HG03575 (cell line): ENCODE measurements at regions not wholly inside any gene's neighbourhood (a gene's known extent, or its start where the extent isn't known, plus 50 kb on each side); places are given as distances from the start of the nearest gene placed in this dataset.

Experiments used
- ATAC-seq: cut with Tn5 transposase; IDR thresholded peaks from one replicate; pipeline ENCODE4 v1.9.1; 2021; ENCODE audit not compliant: unreplicated experiment, insufficient number of reproducible peaks, low FRiP score; ENCODE audit errors: extremely low read depth

- ATAC-seq = no peak
Measured at GRCh38 chr21:28378026-28378425, 614.7 kb downstream of the LTN1 start.

DNA sequence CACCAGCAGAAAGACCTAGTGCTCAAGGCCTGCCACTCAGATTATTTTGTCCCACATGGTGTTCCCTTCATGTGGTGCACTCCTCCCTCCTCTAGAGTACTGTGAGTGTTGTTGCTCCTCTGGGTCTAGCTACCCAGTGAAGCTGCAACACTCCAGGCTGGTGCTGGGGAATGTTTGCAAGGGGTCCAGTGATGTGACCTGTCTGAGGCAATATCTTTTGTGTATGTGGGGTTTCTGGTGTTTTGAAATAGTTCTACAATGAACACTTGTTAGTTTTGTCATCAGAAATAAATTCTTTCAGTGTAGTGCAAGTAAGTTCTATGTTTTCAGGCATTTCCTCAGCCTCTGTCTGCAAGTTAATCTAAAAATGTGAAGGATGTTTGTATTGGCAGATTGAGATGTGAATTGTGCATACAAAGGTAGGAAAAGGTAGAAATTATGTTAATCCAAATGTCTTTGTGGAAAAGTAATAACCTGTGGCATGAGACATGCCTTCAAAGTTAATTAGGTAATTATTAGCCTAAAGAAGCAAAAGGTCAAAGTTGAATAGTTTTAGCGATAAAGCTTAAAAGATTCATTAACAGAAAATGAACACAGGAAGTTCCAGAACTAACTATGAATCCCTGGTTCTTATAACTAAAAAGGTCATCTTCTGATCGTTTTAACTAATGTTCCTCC is 616.8 kb downstream of the LTN1 start:
- no peak for ATAC-seq

- ATAC-seq = no peak
Measured at GRCh38 chr21:28374881-28375280, 617.8 kb downstream of the LTN1 start.

- no peak for ATAC-seq
Measured at GRCh38 chr21:28371713-28372112, 621.0 kb downstream of the LTN1 start.

DNA sequence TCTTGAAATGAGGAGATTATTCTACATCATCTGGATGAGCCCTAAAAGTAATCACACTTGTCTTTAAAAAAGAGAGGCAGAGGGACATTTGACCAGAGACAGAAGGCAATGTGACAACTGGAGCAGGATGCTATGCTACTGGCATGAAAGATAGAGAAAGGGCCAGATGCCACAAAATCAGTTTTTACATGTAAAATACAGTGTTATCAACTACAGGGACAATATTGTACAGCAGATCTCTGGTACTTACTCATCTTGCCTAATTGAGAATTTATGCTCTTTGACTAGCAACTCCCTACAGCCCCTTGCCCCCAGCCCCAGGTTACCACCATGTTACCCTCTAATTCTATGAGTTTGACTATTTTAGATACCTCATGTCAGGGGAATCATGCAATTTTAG is 633.4 kb downstream of the LTN1 start:
- no peak for ATAC-seq

GRCh38 chr21:28358702-28359101 is 634.0 kb downstream of the LTN1 start:
- ATAC-seq = no peak

DNA sequence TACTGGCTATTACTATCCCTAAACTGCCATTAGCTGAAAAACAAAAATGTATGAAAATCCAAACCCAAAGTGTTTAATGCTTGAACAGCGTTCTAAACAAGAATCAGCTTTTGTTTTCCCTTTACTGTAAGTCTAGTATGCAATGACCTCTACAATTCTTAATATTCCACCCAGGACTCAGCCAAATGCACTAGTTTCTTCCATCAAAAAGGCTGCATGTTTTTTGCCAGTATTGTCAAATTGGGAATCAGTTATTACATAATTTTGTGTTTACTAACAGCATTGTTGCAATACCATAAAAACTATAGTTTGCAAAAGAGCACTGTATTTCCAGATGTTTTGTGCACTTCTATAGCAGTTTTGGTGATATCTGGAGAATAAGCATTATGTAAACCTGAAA is 634.5 kb downstream of the LTN1 start:
- no peak for ATAC-seq

GRCh38 chr21:28357743-28358142 is 634.9 kb downstream of the LTN1 start:
- no peak for ATAC-seq

- no peak for ATAC-seq
Measured at GRCh38 chr21:28356422-28356821, 636.3 kb downstream of the LTN1 start.

DNA sequence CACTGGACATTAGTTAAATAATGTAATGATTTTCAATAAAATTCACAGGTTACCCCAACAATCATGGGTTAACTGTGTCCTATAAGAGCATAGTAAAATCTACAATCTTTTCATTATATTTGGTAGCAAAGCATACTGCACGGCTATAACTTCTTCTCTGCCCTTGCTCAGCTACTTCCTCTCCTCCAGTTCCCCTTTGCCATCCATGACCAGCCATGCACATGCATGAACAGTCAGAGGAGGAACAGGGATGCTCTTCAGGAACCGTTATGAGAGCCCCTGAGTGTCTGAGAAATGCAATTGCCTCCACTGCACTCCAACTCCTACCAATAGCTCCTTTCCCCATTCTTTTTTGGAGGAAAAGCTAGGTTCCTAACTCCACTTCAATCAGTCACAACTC is 646.7 kb downstream of the LTN1 start:
- ATAC-seq = no peak

GRCh38 chr21:28344985-28345384 is 647.7 kb downstream of the LTN1 start:
- ATAC-seq = no peak

DNA sequence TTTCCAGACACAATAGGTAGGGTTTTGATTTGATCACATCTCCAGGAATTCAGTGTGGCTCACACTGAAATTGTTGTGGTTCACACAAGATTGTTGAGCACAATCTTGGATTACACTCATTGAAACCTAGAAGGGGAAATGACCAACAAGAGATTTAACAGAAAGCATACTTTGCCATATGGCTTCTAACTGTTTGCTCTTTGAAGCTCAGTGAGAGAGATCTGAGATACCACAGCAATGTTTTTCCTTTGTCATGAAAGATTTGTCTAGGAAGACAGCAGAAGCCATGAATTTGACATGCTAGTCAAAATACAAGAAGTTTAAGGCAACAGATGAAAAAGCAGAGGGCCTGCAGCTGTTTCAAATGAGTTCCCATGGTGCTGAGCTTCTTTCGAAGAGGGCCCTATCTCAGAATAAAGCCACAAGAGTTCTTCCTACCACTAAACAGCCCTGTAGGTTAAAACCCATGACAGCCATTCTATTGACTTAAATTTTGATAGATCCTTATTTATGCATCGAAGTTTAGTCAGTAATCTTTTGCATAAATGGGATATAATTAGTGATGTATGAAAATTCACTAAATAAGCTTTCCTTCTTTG is 650.4 kb downstream of the LTN1 start:
- no peak for ATAC-seq

- no peak for ATAC-seq
Measured at GRCh38 chr21:28339403-28339802, 653.3 kb downstream of the LTN1 start.

DNA sequence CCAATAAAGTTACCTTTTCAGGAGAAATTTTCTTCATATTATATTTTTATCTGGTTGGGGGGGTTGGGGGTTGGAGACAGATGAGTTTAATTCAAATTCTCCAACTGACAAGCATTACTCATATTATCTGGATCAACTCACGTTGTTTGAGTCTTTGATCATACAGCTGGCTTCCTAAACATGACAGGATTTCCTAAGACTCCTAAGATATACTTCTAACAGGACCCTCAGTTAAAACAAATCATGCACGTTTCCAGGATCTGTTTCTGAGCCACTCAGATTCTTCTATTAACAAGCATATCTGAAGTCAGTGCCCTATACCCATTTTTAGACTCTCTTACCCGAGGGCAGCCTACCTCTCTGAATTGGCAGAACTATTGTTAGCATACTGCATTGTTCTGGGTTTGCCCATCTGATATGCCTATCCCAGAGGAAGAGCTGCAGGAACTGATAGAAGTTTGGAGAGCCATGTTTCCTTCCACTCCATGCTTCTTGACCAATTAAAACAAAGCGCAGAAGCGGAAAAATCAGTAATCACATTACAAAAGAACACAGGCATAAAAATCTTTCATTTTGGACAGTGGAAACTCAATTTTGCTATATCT is 653.9 kb downstream of the LTN1 start:
- no peak for ATAC-seq

GRCh38 chr21:28337315-28337714 is 655.4 kb downstream of the LTN1 start:
- no peak for ATAC-seq

- no peak for ATAC-seq
Measured at GRCh38 chr21:28336314-28336713, 656.4 kb downstream of the LTN1 start.

GRCh38 chr21:28334407-28334806 is 658.3 kb downstream of the LTN1 start:
- peak; percentile 68 for ATAC-seq

- ATAC-seq = no peak
Measured at GRCh38 chr21:28333578-28334075, 659.0 kb downstream of the LTN1 start.

DNA sequence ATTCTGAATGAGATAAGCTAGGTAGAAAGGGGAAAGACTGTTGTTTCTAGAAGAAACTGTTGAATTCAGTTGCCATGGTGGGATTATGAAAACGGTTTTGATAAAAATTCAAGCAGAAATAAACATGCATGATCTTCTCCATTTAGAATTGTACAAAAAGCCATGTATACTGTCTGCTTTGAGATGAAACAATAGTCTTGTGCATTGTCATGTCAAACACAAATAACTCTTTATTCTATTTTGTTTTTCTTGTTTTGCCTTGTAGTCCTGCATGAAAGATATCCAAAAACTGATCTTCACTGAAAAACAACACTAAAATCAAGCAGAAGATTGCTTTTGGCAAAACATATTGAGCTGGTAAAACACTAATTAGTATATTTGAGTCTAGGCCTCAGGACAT is 659.9 kb downstream of the LTN1 start:
- no peak for ATAC-seq

- no peak for ATAC-seq
Measured at GRCh38 chr21:28325618-28326017, 667.1 kb downstream of the LTN1 start.
